IMR-90 (cell line): ENCODE measurements at regions not wholly inside any gene's neighbourhood (a gene's known extent, or its start where the extent isn't known, plus 50 kb on each side); places are given as distances from the start of the nearest gene placed in this dataset.

Source experiments
- ATAC-seq: fragments of 200-7000 bp; cut with Tn5 transposase; 2 replicates; pipeline ENCODE4 v1.9.1; 2020; ENCODE audit warnings: low read depth, mild to moderate bottlenecking, moderate library complexity
- BruUV-seq: library from RNA; stranded (reverse); fragments of 400-500 nt; replicated peaks from 2 replicates; lab custom pipeline; 2021; lab: Mats Ljungman, UMichigan
- CTCF ChIA-PET: fragments of 300-600 bp; formaldehyde crosslinking; extraction: SDS; loops from one replicate; lab custom pipeline; 2021; ENCODE audit warnings: antibody characterized with exemption; lab: Yijun Ruan, JAX
- POLR2A ChIA-PET: fragments of 300-600 bp; sonication (Branson Sonifier 250); formaldehyde crosslinking; loops from one replicate; lab custom pipeline; 2022; ENCODE audit warnings: antibody characterized with exemption; ENCODE audit not compliant: unreplicated experiment; lab: Charles Lee
- DNase-seq: peaks from one replicate; pipeline ENCODE4 v3.0.0; 2013
- H2AFZ ChIP-seq: replicated peaks from 2 replicates; pipeline ENCODE3; 2013; ENCODE audit warnings: low read length, mild to moderate bottlenecking; ENCODE audit not compliant: poor library complexity
- H2AK5ac ChIP-seq: 2 replicates; pipeline ENCODE4 v1.6.1; 2013; ENCODE audit warnings: low read depth, low read length, inconsistent platforms
- H2AK9ac ChIP-seq: replicated peaks from 2 replicates; pipeline ENCODE3; 2013; ENCODE audit warnings: mild to moderate bottlenecking, low read depth, low read length, moderate library complexity; ENCODE audit not compliant: poor library complexity
- H2BK120ac ChIP-seq: 2 replicates; pipeline ENCODE4 v1.6.1; 2013; ENCODE audit warnings: low read depth, low read length, inconsistent platforms
- H2BK15ac ChIP-seq: 3 replicates; pipeline ENCODE4 v1.6.1; 2013; ENCODE audit warnings: low read depth, low read length, inconsistent platforms
- H2BK20ac ChIP-seq: 2 replicates; pipeline ENCODE4 v1.6.1; 2013; ENCODE audit warnings: low read depth, mild to moderate bottlenecking, inconsistent platforms, low read length, moderate library complexity
- H2BK5ac ChIP-seq: 2 replicates; pipeline ENCODE4 v1.6.1; 2013; ENCODE audit warnings: mild to moderate bottlenecking, low read depth, low read length, inconsistent platforms; ENCODE audit not compliant: poor library complexity, severe bottlenecking
- H3K14ac ChIP-seq: replicated peaks from 2 replicates; pipeline ENCODE4 v1.6.1; 2013; ENCODE audit warnings: low read depth, low read length, inconsistent platforms
- H3K18ac ChIP-seq: 2 replicates; pipeline ENCODE4 v1.6.1; 2013; ENCODE audit warnings: low read depth, low read length, control low read depth
- H3K23ac ChIP-seq: 2 replicates; pipeline ENCODE4 v1.6.1; 2013; ENCODE audit warnings: low read depth, low read length, inconsistent platforms
- H3K27ac ChIP-seq: 2 replicates; pipeline ENCODE4 v1.5.1; 2013; ENCODE audit warnings: mild to moderate bottlenecking, control low read depth, low read length; ENCODE audit not compliant: insufficient read depth
- H3K27me3 ChIP-seq: 2 replicates; pipeline ENCODE4 v1.6.1; 2013; ENCODE audit warnings: low read length; ENCODE audit not compliant: control insufficient read depth, insufficient read depth
- H3K36me3 ChIP-seq: 2 replicates; pipeline ENCODE4 v1.6.1; 2013; ENCODE audit warnings: low read length, mixed read lengths; ENCODE audit not compliant: control insufficient read depth, insufficient read depth
- H3K4ac ChIP-seq: 2 replicates; pipeline ENCODE4 v1.6.1; 2013; ENCODE audit warnings: low read depth, low read length, inconsistent platforms
- H3K4me1 ChIP-seq: 2 replicates; pipeline ENCODE4 v1.6.1; 2013; ENCODE audit warnings: low read length, mixed read lengths; ENCODE audit not compliant: control insufficient read depth, insufficient read depth
- H3K4me2 ChIP-seq: 2 replicates; pipeline ENCODE4 v1.6.1; 2013; ENCODE audit warnings: low read depth, mild to moderate bottlenecking, control low read depth, low read length, moderate library complexity
- H3K4me3 ChIP-seq: 2 replicates; pipeline ENCODE4 v1.5.1; 2013; ENCODE audit warnings: low read depth, mild to moderate bottlenecking, control low read depth, low read length, moderate library complexity; ENCODE audit not compliant: insufficient read depth
- H3K56ac ChIP-seq: 2 replicates; pipeline ENCODE4 v1.6.1; 2013; ENCODE audit warnings: low read length, inconsistent platforms; ENCODE audit not compliant: insufficient read depth; ENCODE audit errors: extremely low read depth
- H3K79me1 ChIP-seq, 2 experiments: 2 replicates each; pipeline ENCODE4 v1.6.1; 2013; ENCODE audit warnings: low read length in 2 of 2, inconsistent platforms in 1 of 2, low read depth in 1 of 2
- H3K9ac ChIP-seq: 2 replicates; pipeline ENCODE4 v1.6.1; 2013; ENCODE audit warnings: low read depth, low read length, control low read depth
- H3K9me1 ChIP-seq: 2 replicates; pipeline ENCODE4 v1.6.1; 2013; ENCODE audit warnings: low read length, inconsistent platforms; ENCODE audit not compliant: insufficient read depth
- H3K9me3 ChIP-seq: 2 replicates; pipeline ENCODE4 v1.6.1; 2013; ENCODE audit warnings: low read length; ENCODE audit not compliant: control insufficient read depth, insufficient read depth
- H4K20me1 ChIP-seq: 2 replicates; pipeline ENCODE4 v1.6.1; 2013; ENCODE audit warnings: low read length, inconsistent platforms; ENCODE audit not compliant: insufficient read depth
- H4K5ac ChIP-seq: 2 replicates; pipeline ENCODE4 v1.6.1; 2013; ENCODE audit warnings: mild to moderate bottlenecking, low read depth, low read length, control low read depth
- H4K8ac ChIP-seq, 2 experiments: 2 replicates each; pipeline ENCODE4 v1.6.1; 2013; ENCODE audit warnings: low read depth in 2 of 2, low read length in 2 of 2, control low read depth in 1 of 2, inconsistent platforms in 1 of 2
- H4K91ac ChIP-seq: 2 replicates; pipeline ENCODE4 v1.6.1; 2013; ENCODE audit warnings: low read depth, low read length, inconsistent platforms; ENCODE audit not compliant: insufficient read depth
- BHLHE40 ChIP-seq: fragments of 150-350 bp; IDR thresholded peaks from 2 replicates; pipeline ENCODE4 v1.6.1; 2016; ENCODE audit warnings: mild to moderate bottlenecking, low read depth, low read length
- CEBPB ChIP-seq: IDR thresholded peaks from 2 replicates; pipeline ENCODE4 v1.6.1; 2012; ENCODE audit warnings: low read depth, low read length, improper control_type of control experiment
- CHD1 ChIP-seq: IDR thresholded peaks from 2 replicates; pipeline ENCODE4 v1.6.1; 2012; ENCODE audit warnings: low read depth, low read length, improper control_type of control experiment
- CTCF ChIP-seq: conservative IDR thresholded peaks from 2 replicates; pipeline ENCODE4 v1.5.1; 2012; ENCODE audit warnings: mild to moderate bottlenecking, low read depth, low read length, improper control_type of control experiment
- FOS ChIP-seq: fragments of 150-350 bp; IDR thresholded peaks from 2 replicates; pipeline ENCODE4 v1.6.1; 2016; ENCODE audit warnings: low read depth, low read length
- MAFK ChIP-seq: IDR thresholded peaks from 2 replicates; pipeline ENCODE4 v1.6.1; 2012; ENCODE audit warnings: low read depth, low read length, improper control_type of control experiment
- MAZ ChIP-seq: IDR thresholded peaks from 2 replicates; pipeline ENCODE4 v1.6.1; 2012; ENCODE audit warnings: low read depth, mild to moderate bottlenecking, low read length, improper control_type of control experiment, moderate library complexity, borderline replicate concordance
- MXI1 ChIP-seq: IDR thresholded peaks from 2 replicates; pipeline ENCODE4 v1.6.1; 2012; ENCODE audit warnings: low read depth, mild to moderate bottlenecking, low read length, moderate library complexity, borderline replicate concordance
- NFE2L2 ChIP-seq: fragments of 150-350 bp; IDR thresholded peaks from 2 replicates; pipeline ENCODE4 v1.6.1; 2016; ENCODE audit warnings: low read depth, mild to moderate bottlenecking, low read length
- POLR2A ChIP-seq: IDR thresholded peaks from 2 replicates; pipeline ENCODE4 v1.6.1; 2012; ENCODE audit warnings: mild to moderate bottlenecking, low read depth, low read length
- RAD21 ChIP-seq: IDR thresholded peaks from 2 replicates; pipeline ENCODE4 v1.6.1; 2012; ENCODE audit warnings: low read length, improper control_type of control experiment
- RCOR1 ChIP-seq: IDR thresholded peaks from 2 replicates; pipeline ENCODE4 v1.6.1; 2012; ENCODE audit warnings: mild to moderate bottlenecking, low read length, improper control_type of control experiment; ENCODE audit not compliant: insufficient replicate concordance
- RFX5 ChIP-seq: IDR thresholded peaks from 2 replicates; pipeline ENCODE4 v1.8.0; 2012; ENCODE audit warnings: low read depth, mild to moderate bottlenecking, low read length, moderate library complexity
- SMC3 ChIP-seq: fragments of 150-350 bp; IDR thresholded peaks from 2 replicates; pipeline ENCODE4 v1.6.1; 2016; ENCODE audit warnings: low read depth, mild to moderate bottlenecking, antibody characterized with exemption, low read length, moderate library complexity
- WGBS, 2 experiments: methylation state at CpG; one replicate each; pipeline versions ENCODE4 v1.1.5 to v1.1.7; 2013; ENCODE audit warnings: missing lambda C conversion rate in 2 of 2; ENCODE audit not compliant: insufficient read length in 1 of 2; ENCODE audit errors: extremely low coverage in 2 of 2; 5-methylcytosine and 5-hydroxymethylcytosine counted together
- dilution Hi-C: fragments of 300-500 bp; cut with HindIII; formaldehyde crosslinking; loops from one replicate; pipeline ENCODE4 v1.14.3; 2018; ENCODE audit warnings: low sequenced_read_pairs; ENCODE audit not compliant: unreplicated experiment
- in situ Hi-C: fragments of 300-500 bp; cut with MboI; formaldehyde crosslinking; loops from 3 replicates; pipeline ENCODE4 v1.14.3; 2019; ENCODE audit warnings: low sequenced_read_pairs, inconsistent platforms, mixed read lengths
- intact Hi-C: fragments of 100-400 bp; cut with micrococcal nuclease; formaldehyde crosslinking; loops from 2 replicates; pipeline ENCODE4 v1.10.0; 2022
- TF ChIP-seq, protein P1 (sequence below): fragments of 150-350 bp; IDR thresholded peaks from 2 replicates; pipeline ENCODE4 v1.6.1; 2016; ENCODE audit warnings: low read depth, mild to moderate bottlenecking, low read length, moderate library complexity, borderline replicate concordance
- TF ChIP-seq, protein P2 (sequence below): fragments of 150-350 bp; IDR thresholded peaks from 2 replicates; pipeline ENCODE4 v1.6.1; 2017; ENCODE audit warnings: mild to moderate bottlenecking, antibody characterized with exemption, low read length, low read depth

DNA sequence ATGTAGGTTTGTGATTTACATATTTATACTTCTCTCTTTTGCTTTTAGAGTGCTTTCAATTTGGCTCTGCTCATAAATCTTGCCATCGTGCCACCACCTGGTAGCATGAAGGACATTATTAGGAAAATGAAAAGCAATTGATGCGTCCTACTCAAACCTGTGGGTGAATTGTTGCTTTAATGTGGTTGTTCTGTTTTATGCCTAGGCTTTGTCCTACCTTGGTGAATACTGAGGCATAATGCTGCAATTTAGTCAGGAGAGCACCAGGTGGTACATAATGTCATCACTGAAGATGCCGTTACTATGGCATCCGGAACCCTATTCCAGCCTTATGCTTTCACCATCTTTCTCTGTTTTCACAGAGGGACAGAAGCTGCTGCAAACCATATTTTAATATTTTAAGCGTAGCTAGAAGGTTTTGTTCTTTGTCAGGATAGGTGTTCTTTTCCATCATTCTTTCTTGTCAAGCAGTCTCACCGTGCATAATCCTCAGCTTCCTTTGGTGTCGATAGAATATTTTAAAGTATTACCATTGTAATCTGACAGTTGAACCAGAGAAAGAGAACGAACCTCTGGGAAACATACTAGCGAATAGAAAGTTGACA is 68.5 kb upstream of the PKP2 start:
- intact Hi-C loops (no loop called here), in situ Hi-C loops (no loop called here), dilution Hi-C loops (no loop called here)
- Histone ChIP-seq H2AFZ (no peak overlapping the region), H3K14ac (no peak overlapping the region), H3K18ac (no peak overlapping the region), H2BK120ac (no peak overlapping the region), H4K20me1 (no peaks in the 10 kb centered on the region), H2BK5ac (no peak overlapping the region), H3K23ac (no peak overlapping the region), H4K8ac (no peak overlapping the region), H3K9ac (no peak overlapping the region), H4K5ac (no peak overlapping the region), H3K9me3 (no peaks in the 10 kb centered on the region), H3K4ac (no peak overlapping the region), H3K27me3 (no peaks in the 10 kb centered on the region), H3K9me1 (no peaks in the 10 kb centered on the region), H2AK9ac (no peak overlapping the region), H3K27ac (no peak overlapping the region), H3K56ac (no peak overlapping the region), H3K4me2 (no peak overlapping the region), H4K91ac (no peak overlapping the region), H2BK20ac (no peak overlapping the region), H3K4me1 (no peaks in the 10 kb centered on the region), H2BK15ac (no peak overlapping the region), H3K79me1 (no peaks in the 10 kb centered on the region), H3K4me3 (no peak overlapping the region), H2AK5ac (no peak overlapping the region), H3K36me3 (no peaks in the 10 kb centered on the region)
- no peak for ATAC-seq
- TF ChIP-seq POLR2A (no peak), RCOR1 (no peak), CTCF (no peak), FOS (no peak), MAZ (no peak), MXI1 (no peak), BHLHE40 (no peak), SMC3 (no peak), NFE2L2 (no peak), CHD1 (no peak), RFX5 (no peak), RAD21 (no peak), MAFK (no peak), CEBPB (no peak)
- TF ChIP-seq, protein P1, sequence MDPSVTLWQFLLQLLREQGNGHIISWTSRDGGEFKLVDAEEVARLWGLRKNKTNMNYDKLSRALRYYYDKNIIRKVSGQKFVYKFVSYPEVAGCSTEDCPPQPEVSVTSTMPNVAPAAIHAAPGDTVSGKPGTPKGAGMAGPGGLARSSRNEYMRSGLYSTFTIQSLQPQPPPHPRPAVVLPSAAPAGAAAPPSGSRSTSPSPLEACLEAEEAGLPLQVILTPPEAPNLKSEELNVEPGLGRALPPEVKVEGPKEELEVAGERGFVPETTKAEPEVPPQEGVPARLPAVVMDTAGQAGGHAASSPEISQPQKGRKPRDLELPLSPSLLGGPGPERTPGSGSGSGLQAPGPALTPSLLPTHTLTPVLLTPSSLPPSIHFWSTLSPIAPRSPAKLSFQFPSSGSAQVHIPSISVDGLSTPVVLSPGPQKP = no peak
- TF ChIP-seq, protein P2, sequence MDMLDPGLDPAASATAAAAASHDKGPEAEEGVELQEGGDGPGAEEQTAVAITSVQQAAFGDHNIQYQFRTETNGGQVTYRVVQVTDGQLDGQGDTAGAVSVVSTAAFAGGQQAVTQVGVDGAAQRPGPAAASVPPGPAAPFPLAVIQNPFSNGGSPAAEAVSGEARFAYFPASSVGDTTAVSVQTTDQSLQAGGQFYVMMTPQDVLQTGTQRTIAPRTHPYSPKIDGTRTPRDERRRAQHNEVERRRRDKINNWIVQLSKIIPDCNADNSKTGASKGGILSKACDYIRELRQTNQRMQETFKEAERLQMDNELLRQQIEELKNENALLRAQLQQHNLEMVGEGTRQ = no peak
- BruUV-seq = no TSS peak
- CTCF ChIA-PET = no interaction called here
- POLR2A ChIA-PET = no interaction called here
- no CpG with 5 or more reads among the region's 9 CpGs for WGBS, 2 experiments
- DNase-seq = no peak
